GM18858 (cell line): ENCODE measurements at regions not wholly inside any gene's neighbourhood (a gene's known extent, or its start where the extent isn't known, plus 50 kb on each side); places are given as distances from the start of the nearest gene placed in this dataset.
"Not testable (repeated sequence)": the region's sequence is repeated elsewhere in the genome, so short reads cannot be mapped to it uniquely, and the experiment has no call there.

Source experiments
- ATAC-seq: cut with Tn5 transposase; IDR thresholded peaks from one replicate; pipeline ENCODE4 v1.9.1; 2021; ENCODE audit not compliant: unreplicated experiment

GRCh38 chr16:55015181-55015913 is 84.7 kb downstream of the IRX5 start:
- no peak for ATAC-seq

- no peak for ATAC-seq
Measured at GRCh38 chr16:55016515-55016914, 85.8 kb downstream of the IRX5 start.

GRCh38 chr16:55017321-55017720 is 86.7 kb downstream of the IRX5 start:
- no peak for ATAC-seq

- no peak for ATAC-seq
Measured at GRCh38 chr16:55018881-55019280, 88.2 kb downstream of the IRX5 start.

GRCh38 chr16:55019419-55020131 is 88.9 kb downstream of the IRX5 start:
- ATAC-seq: no peak

- no peak for ATAC-seq
Measured at GRCh38 chr16:55021595-55022475, 91.2 kb downstream of the IRX5 start.

- not testable (repeated sequence) for ATAC-seq
Measured at GRCh38 chr16:55027260-55027659, 96.6 kb downstream of the IRX5 start.

- no peak for ATAC-seq
Measured at GRCh38 chr16:55029509-55029908, 98.8 kb downstream of the IRX5 start.

- ATAC-seq: no peak
Measured at GRCh38 chr16:55030944-55031343, 100.3 kb downstream of the IRX5 start.

GRCh38 chr16:55031481-55031880 is 100.8 kb downstream of the IRX5 start:
- ATAC-seq: no peak

- no peak for ATAC-seq
Measured at GRCh38 chr16:55033225-55034156, 102.8 kb downstream of the IRX5 start.

GRCh38 chr16:55035029-55035428 is 104.4 kb downstream of the IRX5 start:
- ATAC-seq: no peak

- ATAC-seq: no peak
Measured at GRCh38 chr16:55035956-55036355, 105.3 kb downstream of the IRX5 start.

- no peak for ATAC-seq
Measured at GRCh38 chr16:55036371-55036821, 105.7 kb downstream of the IRX5 start.

GRCh38 chr16:55037046-55037445 is 106.4 kb downstream of the IRX5 start:
- ATAC-seq: no peak

- no peak for ATAC-seq
Measured at GRCh38 chr16:55037966-55038365, 107.3 kb downstream of the IRX5 start.

- ATAC-seq: no peak
Measured at GRCh38 chr16:55039042-55039441, 108.4 kb downstream of the IRX5 start.

- ATAC-seq: no peak
Measured at GRCh38 chr16:55039511-55039910, 108.8 kb downstream of the IRX5 start.

- no peak for ATAC-seq
Measured at GRCh38 chr16:55039931-55040330, 109.3 kb downstream of the IRX5 start.

- ATAC-seq: no peak
Measured at GRCh38 chr16:55040366-55041086, 109.9 kb downstream of the IRX5 start.
